D721Med (cell line): ENCODE measurements at regions not wholly inside any gene's neighbourhood (a gene's known extent, or its start where the extent isn't known, plus 50 kb on each side); places are given as distances from the start of the nearest gene placed in this dataset.

Experiments
- DNase-seq: peaks from one replicate; pipeline ENCODE4 v3.0.0; 2011; ENCODE audit warnings: low spot score; ENCODE audit not compliant: insufficient read length
- FAIRE-seq: peaks from 2 replicates; lab custom pipeline; 2011; peaks lifted over from hg19 to GRCh38; lab: Jason Lieb, UNC
- TF ChIP-seq, protein P1 (sequence below): IDR thresholded peaks from 2 replicates; pipeline ENCODE4 v1.5.1; 2012; ENCODE audit warnings: mild to moderate bottlenecking, control low read depth; ENCODE audit not compliant: insufficient read depth; ENCODE audit errors: missing control alignments

DNA sequence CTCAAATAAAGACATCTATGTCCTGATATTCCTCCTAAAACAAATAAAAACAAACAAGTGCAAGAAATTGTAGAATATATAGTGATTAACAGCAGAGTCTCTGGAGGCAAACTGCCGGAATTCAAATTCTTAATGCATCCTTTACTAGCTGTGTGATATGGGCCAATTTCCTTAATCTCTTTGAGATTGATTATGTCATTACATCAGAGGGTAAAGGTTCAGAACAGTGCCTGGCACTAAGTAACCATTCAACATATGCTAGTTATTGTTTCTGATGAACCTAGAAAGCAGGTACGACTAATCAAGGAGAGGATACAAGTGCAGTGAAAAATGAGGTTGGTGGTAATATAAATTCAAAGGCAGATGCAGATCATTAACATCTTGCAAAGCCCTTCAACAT, 81.1 kb upstream of the ADAMTS19 start:
- TF ChIP-seq, protein P1, sequence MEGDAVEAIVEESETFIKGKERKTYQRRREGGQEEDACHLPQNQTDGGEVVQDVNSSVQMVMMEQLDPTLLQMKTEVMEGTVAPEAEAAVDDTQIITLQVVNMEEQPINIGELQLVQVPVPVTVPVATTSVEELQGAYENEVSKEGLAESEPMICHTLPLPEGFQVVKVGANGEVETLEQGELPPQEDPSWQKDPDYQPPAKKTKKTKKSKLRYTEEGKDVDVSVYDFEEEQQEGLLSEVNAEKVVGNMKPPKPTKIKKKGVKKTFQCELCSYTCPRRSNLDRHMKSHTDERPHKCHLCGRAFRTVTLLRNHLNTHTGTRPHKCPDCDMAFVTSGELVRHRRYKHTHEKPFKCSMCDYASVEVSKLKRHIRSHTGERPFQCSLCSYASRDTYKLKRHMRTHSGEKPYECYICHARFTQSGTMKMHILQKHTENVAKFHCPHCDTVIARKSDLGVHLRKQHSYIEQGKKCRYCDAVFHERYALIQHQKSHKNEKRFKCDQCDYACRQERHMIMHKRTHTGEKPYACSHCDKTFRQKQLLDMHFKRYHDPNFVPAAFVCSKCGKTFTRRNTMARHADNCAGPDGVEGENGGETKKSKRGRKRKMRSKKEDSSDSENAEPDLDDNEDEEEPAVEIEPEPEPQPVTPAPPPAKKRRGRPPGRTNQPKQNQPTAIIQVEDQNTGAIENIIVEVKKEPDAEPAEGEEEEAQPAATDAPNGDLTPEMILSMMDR = no peak
- no peak for FAIRE-seq

DNA sequence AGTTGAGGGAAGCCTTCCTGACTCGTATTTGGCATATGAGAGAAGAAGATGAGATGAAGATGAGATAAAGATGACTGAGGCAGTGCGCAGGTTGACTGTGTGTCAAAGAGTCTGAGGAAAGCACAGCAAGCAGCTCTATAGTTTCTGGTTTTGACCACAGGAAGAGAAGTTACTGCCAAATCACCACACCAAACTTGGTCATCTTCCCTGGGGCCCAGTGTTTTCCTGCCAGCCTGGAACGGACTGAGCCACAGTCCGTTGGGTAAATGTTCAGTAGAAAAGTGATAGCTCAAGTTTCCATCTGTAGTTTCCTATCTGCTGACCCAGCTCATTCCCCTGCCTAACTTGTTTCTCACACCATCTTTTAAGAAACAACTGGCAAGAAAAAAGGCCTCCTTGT, 80.7 kb upstream of the ADAMTS19 start:
- no peak for DNase-seq
- FAIRE-seq = no peak
- TF ChIP-seq, protein P1 = no peak

More for the DNA sequence above, 81.1 kb upstream of the ADAMTS19 start:
- DNase-seq = no peak

DNA sequence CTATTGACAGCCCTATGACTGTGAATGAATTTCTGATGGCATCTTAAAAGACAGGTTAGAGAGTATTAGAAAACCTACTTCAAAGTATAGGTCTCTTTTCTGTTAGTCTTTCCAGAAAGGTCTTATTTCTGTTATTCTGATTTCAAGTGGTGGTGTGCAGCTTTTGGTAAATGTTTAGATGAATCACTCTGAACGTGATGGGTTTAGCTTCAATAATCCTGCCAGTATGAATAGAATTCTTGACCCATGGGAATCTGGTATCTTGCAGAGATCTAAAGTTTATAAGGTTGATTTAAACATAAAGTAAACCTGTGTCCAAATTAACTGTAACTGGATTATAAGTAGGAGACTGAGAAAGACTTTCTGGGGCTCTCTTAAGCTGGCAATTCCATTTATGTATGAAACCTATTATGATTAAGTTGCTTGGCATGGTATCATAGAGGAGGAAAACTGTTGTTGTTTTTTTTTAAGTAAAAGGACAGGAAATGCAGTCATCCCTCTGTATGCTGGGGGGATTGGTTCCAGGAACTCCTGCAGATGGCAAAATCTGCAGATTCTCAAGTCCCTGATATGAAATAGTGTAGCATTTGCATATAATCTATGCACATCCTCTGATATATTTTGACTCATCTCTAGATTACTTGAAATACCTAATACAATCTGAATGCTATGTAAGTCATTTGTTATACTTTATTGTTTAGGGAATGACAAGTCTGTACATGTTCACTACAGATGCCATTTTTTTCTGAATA, 77.0 kb upstream of the ADAMTS19 start:
- FAIRE-seq = no peak
- no peak for DNase-seq
- TF ChIP-seq, protein P1 = no peak

DNA sequence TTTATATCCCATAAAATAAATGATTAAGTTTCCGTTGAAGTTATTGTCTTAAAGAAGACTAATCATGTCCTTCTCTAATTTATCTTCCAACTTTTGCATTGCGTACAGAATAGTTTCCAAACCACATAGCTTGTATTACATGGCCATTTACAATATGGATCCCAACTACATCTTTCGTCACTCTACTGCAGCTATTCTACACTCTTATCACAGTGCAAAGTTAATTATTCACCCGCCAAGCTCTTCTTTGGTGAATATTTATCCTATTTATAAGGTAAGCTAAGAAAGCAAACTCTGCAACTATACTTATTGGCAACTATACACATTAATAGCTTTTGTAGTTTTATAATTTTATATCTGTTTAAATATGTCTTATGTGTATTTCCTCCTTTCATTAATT, 75.9 kb upstream of the ADAMTS19 start:
- TF ChIP-seq, protein P1 = no peak
- FAIRE-seq = no peak
- DNase-seq = no peak

DNA sequence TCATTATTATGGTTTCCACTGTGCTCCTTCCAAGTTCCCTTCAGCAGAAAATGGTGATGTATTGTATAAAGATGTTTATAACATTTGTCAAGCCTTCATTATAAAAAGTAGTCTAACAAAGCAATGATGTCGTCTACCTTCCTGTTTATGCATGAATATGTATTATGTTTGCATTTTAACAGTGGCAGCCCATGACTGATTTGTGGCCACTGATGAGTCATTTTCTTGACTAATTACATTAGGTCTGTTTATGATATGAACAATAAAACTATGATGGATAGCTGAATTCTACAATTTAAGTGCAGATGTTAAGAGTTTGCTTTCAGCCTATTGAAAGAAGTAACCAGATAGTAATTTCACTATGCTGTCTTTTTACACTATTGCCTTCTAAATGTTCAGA, 75.4 kb upstream of the ADAMTS19 start:
- TF ChIP-seq, protein P1 = no peak
- no peak for DNase-seq
- FAIRE-seq = no peak

DNA sequence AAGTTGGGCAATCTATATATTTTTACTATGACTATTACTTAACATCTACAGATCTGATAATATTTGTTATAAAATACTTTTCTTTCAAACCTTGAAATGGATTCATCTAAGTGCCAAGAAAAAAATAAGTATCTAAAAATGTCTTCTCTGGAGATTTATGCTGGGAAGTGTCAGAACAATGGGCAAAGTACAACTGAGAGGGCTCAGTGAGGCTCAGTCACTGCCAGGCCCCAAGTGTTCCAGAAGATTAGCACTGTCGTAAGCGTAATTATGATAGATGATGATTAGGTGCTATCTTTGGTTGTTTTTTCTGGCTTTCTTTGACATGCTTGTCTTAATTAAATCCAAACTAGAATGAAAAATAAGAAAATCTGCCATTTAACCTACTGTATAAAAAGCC, 72.2 kb upstream of the ADAMTS19 start:
- peak; percentile 74 for FAIRE-seq
- TF ChIP-seq, protein P1 = no peak
- peak; percentile 17 for DNase-seq

DNA sequence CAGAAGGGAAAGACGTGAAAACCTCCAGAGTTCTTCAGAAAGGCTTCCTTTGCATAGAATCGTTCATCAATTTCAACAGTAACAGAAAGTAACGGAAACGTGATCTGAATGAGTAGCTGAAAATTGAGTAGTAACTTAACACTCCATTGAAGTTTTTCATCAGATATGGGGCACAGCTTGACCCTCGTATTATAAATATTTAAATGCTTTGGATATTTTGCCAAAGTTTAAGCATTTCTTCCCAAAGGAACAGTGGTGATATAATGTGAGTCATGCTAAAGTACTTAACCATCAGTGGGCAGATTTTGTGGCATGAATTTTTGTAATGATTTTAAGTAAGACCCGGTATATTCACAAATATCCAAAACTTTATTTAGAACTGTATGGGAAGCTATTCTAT, 67.4 kb upstream of the ADAMTS19 start:
- TF ChIP-seq, protein P1 = no peak
- FAIRE-seq = no peak
- DNase-seq = no peak
